ENCODE measurements at regions not wholly inside any gene's neighbourhood (a gene's known extent, or its start where the extent isn't known, plus 50 kb on each side); places are given as distances from the start of the nearest gene placed in this dataset.

DNA sequence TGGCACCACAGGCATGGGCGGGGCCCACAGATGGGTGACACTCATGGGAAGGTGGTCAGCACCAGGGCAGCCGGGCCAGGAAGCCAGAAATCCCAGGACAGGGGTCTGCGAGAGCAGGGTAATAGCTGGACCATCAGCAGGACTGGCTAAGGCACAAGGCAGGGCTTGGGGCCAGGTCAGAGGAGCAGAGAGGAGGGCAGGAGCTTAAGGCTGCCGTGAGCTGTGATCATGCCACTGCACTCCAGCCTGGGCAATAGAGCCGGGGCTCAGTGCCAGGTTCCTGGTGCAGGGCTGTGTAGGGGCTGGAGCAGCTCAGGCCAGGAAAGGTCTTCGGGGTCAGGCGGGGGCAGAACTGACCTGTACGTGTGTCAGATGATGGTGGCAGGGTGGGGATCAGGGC is 64.2 kb upstream of the LINGO1 start:
- no peak for TF ChIP-seq CTCF (CRISPR knock-in tag; IDR thresholded peaks at IDR 0.05)
- TF ChIP-seq, protein P1, sequence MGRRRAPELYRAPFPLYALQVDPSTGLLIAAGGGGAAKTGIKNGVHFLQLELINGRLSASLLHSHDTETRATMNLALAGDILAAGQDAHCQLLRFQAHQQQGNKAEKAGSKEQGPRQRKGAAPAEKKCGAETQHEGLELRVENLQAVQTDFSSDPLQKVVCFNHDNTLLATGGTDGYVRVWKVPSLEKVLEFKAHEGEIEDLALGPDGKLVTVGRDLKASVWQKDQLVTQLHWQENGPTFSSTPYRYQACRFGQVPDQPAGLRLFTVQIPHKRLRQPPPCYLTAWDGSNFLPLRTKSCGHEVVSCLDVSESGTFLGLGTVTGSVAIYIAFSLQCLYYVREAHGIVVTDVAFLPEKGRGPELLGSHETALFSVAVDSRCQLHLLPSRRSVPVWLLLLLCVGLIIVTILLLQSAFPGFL (CRISPR knock-in tag; IDR thresholded peaks at IDR 0.05) = no peak
- no peak for TF ChIP-seq SUZ12 (IDR thresholded peaks at IDR 0.05; ENCODE audit: low read depth, low read length)
- TF ChIP-seq POLR2A (IDR thresholded peaks at IDR 0.05; ENCODE audit: insufficient read depth in 1 of 2, low read depth in 2 of 2, low read length in 2 of 2) = no peak
- no peak for TF ChIP-seq ZNF558 (CRISPR knock-in tag; IDR thresholded peaks at IDR 0.05; ENCODE audit: borderline replicate concordance)
- no peak for TF ChIP-seq CBX5 (CRISPR knock-in tag; IDR thresholded peaks at IDR 0.05; ENCODE audit: borderline replicate concordance)
- TF ChIP-seq NFE2 (CRISPR knock-in tag; IDR thresholded peaks at IDR 0.05) = no peak
- TF ChIP-seq RORA (CRISPR knock-in tag; IDR thresholded peaks at IDR 0.05) = no peak
